MCF 10A (cell line): ENCODE measurements at regions not wholly inside any gene's neighbourhood (a gene's known extent, or its start where the extent isn't known, plus 50 kb on each side); places are given as distances from the start of the nearest gene placed in this dataset.

ENCODE experiments used
- BruUV-seq: library from RNA; stranded (reverse); fragments of 400-500 nt; replicated peaks from 2 replicates; lab custom pipeline; 2021; lab: Mats Ljungman, UMichigan
- CTCF ChIA-PET: fragments of 300-600 bp; sonication (Branson Sonifier 250); formaldehyde crosslinking; extraction: SDS; loops from one replicate; lab custom pipeline; 2021; ENCODE audit warnings: antibody characterized with exemption, inconsistent platforms; lab: Yijun Ruan, JAX
- POLR2A ChIA-PET: fragments of 300-600, 350-650 bp; sonication (Branson Sonifier 250); formaldehyde crosslinking; extraction: SDS; loops from one replicate; lab custom pipeline; 2020; ENCODE audit warnings: antibody characterized with exemption, inconsistent platforms; lab: Yijun Ruan, JAX
- DNase-seq: peaks from one replicate; pipeline ENCODE4 v3.0.0-alpha.2; 2018; ENCODE audit not compliant: unreplicated experiment
- H3K27ac Mint-ChIP-seq: one replicate; pipeline ENCODE4 v1.8.0; 2022; ENCODE audit warnings: mild to moderate bottlenecking, low read depth, mixed read lengths; ENCODE audit not compliant: unreplicated experiment
- H3K27me3 Mint-ChIP-seq: one replicate; pipeline ENCODE4 v1.8.0; 2022; ENCODE audit warnings: mixed read lengths; ENCODE audit not compliant: insufficient read depth, unreplicated experiment
- H3K36me3 Mint-ChIP-seq: one replicate; pipeline ENCODE4 v1.8.0; 2022; ENCODE audit warnings: mild to moderate bottlenecking, moderate library complexity, mixed read lengths; ENCODE audit not compliant: insufficient read depth, unreplicated experiment
- H3K4me1 Mint-ChIP-seq: one replicate; pipeline ENCODE4 v1.8.0; 2022; ENCODE audit warnings: mixed read lengths; ENCODE audit not compliant: insufficient read depth, unreplicated experiment
- H3K4me3 Mint-ChIP-seq: one replicate; pipeline ENCODE4 v1.8.0; 2022; ENCODE audit warnings: mild to moderate bottlenecking, moderate library complexity, mixed read lengths; ENCODE audit not compliant: unreplicated experiment
- H3K9me3 Mint-ChIP-seq: one replicate; pipeline ENCODE4 v1.8.0; 2022; ENCODE audit warnings: mixed read lengths; ENCODE audit not compliant: unreplicated experiment
- intact Hi-C: fragments of 100-400 bp; cut with micrococcal nuclease; formaldehyde crosslinking; loops from 2 replicates; pipeline ENCODE4 v1.14.1; 2022
- TF ChIP-seq, protein P1 (sequence below): fragments of 200-600 bp; IDR thresholded peaks from one replicate; pipeline ENCODE4 v1.8.0; 2022; ENCODE audit warnings: antibody characterized with exemption, mild to moderate bottlenecking; ENCODE audit not compliant: unreplicated experiment

DNA sequence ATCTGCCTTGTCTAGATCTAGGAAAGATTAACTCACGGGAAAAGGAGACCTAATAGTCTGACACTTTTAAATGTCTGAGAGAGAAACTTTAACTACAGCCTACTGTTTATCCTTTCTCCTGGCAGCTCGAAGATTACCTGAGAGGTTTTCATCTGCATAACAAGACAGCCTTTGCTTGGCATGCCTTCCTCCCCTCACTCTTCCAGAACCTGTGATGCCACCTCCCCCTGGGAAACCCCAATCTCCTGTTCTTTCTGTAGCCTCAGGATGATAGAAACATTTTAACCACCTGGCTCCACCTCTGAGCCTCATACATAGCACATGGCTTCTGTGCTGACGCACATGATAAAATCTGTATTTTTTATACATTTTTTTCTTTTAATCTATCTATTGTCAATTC lies 420.8 kb downstream of the CNTN6 start:
- intact Hi-C loops, result no loop called here
- Mint-ChIP-seq H3K9me3 (no peaks in the 10 kb centered on the region), H3K27me3 (no peaks in the 10 kb centered on the region), H3K36me3 (no peaks in the 10 kb centered on the region), H3K4me1 (no peaks in the 10 kb centered on the region), H3K27ac (no peak overlapping the region), H3K4me3 (no peak overlapping the region)
- ChIA-PET CTCF (no interaction called here), POLR2A (no interaction called here)
- BruUV-seq, result no TSS peak
- DNase-seq, result no peak
- TF ChIP-seq, protein P1, sequence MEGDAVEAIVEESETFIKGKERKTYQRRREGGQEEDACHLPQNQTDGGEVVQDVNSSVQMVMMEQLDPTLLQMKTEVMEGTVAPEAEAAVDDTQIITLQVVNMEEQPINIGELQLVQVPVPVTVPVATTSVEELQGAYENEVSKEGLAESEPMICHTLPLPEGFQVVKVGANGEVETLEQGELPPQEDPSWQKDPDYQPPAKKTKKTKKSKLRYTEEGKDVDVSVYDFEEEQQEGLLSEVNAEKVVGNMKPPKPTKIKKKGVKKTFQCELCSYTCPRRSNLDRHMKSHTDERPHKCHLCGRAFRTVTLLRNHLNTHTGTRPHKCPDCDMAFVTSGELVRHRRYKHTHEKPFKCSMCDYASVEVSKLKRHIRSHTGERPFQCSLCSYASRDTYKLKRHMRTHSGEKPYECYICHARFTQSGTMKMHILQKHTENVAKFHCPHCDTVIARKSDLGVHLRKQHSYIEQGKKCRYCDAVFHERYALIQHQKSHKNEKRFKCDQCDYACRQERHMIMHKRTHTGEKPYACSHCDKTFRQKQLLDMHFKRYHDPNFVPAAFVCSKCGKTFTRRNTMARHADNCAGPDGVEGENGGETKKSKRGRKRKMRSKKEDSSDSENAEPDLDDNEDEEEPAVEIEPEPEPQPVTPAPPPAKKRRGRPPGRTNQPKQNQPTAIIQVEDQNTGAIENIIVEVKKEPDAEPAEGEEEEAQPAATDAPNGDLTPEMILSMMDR, result no peak

DNA sequence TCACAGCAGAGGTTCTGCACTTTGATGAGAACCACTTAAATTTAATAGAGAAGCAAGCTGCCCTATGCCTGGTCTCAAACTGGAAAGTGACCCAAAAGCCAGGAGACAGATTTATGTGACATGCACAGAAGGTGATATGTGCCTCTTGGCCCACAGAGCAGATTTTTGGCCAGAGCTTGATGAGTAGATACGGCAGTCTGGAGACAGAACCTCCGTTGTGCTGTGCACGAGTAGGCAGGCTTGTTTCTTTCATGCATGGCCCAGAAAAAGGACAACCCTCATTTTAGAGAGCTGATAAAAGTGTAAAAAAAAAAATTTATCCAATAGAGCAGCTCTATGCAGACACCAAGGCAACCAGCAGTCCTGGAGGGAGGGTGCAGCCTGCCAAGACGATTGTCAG lies 423.1 kb downstream of the CNTN6 start:
- H3K9me3 Mint-ChIP-seq, result no peaks in the 10 kb centered on the region
- no peaks in the 10 kb centered on the region for H3K36me3 Mint-ChIP-seq
- TF ChIP-seq, protein P1, result no peak
- no peaks in the 10 kb centered on the region for H3K4me1 Mint-ChIP-seq
- H3K27ac Mint-ChIP-seq, result no peak overlapping the region
- no TSS peak for BruUV-seq
- ChIA-PET CTCF (no interaction called here), POLR2A (interaction anchor here (0.6 kb wide), 1 partner anchor 59 kb away, joined by 3 read pairs; no protein-coding TSS in a partner anchor)
- H3K4me3 Mint-ChIP-seq, result no peak overlapping the region
- intact Hi-C loops, result no loop called here
- no peak for DNase-seq
- H3K27me3 Mint-ChIP-seq, result no peaks in the 10 kb centered on the region

DNA sequence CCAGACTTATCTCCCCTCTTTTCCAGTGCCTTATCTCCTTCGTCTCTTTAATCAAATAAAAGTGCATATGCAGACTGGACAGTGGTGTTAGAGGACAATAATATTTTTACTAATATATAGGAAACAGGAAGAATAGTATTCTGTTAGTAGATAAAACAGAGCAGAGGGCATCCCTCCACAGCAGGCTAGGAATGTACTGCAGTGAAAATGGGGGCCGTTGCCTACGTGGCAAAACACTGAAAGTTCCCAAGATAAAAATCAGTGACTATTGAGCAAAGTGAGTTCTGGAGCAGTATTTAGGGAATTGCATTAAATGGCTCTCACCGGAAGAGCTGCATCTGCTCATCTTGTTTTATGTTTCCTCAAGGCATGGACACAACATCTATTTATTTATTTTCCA lies 435.0 kb downstream of the CNTN6 start:
- no peak for DNase-seq
- Mint-ChIP-seq H3K9me3 (no peaks in the 10 kb centered on the region), H3K36me3 (no peaks in the 10 kb centered on the region), H3K27me3 (no peaks in the 10 kb centered on the region), H3K4me3 (no peak overlapping the region), H3K4me1 (peaks cover 9% of the 10 kb centered on the region), H3K27ac (no peak overlapping the region)
- POLR2A ChIA-PET, result no interaction called here
- TF ChIP-seq, protein P1, result no peak
- BruUV-seq, result no TSS peak
- intact Hi-C loops, result no loop called here
- CTCF ChIA-PET, result no interaction called here

DNA sequence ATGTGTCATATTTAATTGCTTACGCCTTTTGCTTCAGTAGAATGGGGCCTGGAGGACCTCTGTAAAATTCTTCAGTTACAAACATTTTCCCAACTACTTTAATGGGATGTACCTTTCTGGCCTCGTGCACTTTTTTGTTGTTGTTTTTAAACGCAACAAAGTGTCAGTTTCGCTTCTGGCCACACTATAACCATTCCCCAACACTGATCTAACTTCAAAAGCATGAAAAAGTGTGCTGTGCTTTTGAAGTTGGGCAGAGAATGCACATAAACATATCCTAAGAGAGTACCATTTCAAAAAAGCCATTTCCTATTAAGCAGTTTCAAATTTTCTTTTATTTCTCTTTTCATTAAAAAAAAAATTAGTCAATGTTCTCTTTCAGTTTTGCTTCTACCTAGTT lies 435.8 kb downstream of the CNTN6 start:
- H3K4me3 Mint-ChIP-seq, result no peak overlapping the region
- no TSS peak for BruUV-seq
- H3K27ac Mint-ChIP-seq, result no peak overlapping the region
- ChIA-PET POLR2A (no interaction called here), CTCF (no interaction called here)
- TF ChIP-seq, protein P1, result no peak
- no peaks in the 10 kb centered on the region for H3K36me3 Mint-ChIP-seq
- intact Hi-C loops, result no loop called here
- no peak for DNase-seq
- no peaks in the 10 kb centered on the region for H3K27me3 Mint-ChIP-seq
- peaks cover 9% of the 10 kb centered on the region for H3K4me1 Mint-ChIP-seq
- no peaks in the 10 kb centered on the region for H3K9me3 Mint-ChIP-seq
